GM23338 (cell line): ENCODE measurements at regions not wholly inside any gene's neighbourhood (a gene's known extent, or its start where the extent isn't known, plus 50 kb on each side); places are given as distances from the start of the nearest gene placed in this dataset.

Source experiments
- ATAC-seq: fragments of 200-7000 bp; cut with Tn5 transposase; 3 replicates; pipeline ENCODE4 v1.9.1; 2020
- DNase-seq: peaks from one replicate; pipeline ENCODE4 v3.0.0-alpha.2; 2015; ENCODE audit warnings: low spot score
- H2AFZ ChIP-seq: fragments of 200-600 bp; sonication (generic); 2 replicates; pipeline ENCODE4 v1.8.0; 2016; ENCODE audit warnings: antibody characterized with exemption, mild to moderate bottlenecking, moderate library complexity
- H3F3A ChIP-seq: fragments of 200-600 bp; sonication (generic); replicated peaks from 2 replicates; pipeline ENCODE4 v1.8.0; 2017; ENCODE audit warnings: antibody characterized with exemption, mixed run types, low read depth
- H3K27ac ChIP-seq: fragments of 200-600 bp; sonication (generic); 2 replicates; pipeline ENCODE4 v1.6.1; 2016; ENCODE audit warnings: low read depth
- H3K27me3 ChIP-seq: fragments of 200-600 bp; sonication (generic); 2 replicates; pipeline ENCODE4 v1.8.0; 2016; ENCODE audit warnings: mild to moderate bottlenecking, mixed run types, moderate library complexity; ENCODE audit not compliant: insufficient read depth
- H3K36me3 ChIP-seq: fragments of 200-600 bp; sonication (generic); 2 replicates; pipeline ENCODE4 v1.8.0; 2016; ENCODE audit warnings: mild to moderate bottlenecking; ENCODE audit not compliant: insufficient read depth
- H3K4me1 ChIP-seq: fragments of 200-600 bp; sonication (generic); 2 replicates; pipeline ENCODE4 v1.8.0; 2016; ENCODE audit warnings: mild to moderate bottlenecking, moderate library complexity; ENCODE audit not compliant: insufficient read depth
- H3K4me2 ChIP-seq: fragments of 200-600 bp; sonication (generic); 2 replicates; pipeline ENCODE4 v1.7.1; 2017; ENCODE audit warnings: mixed run types
- H3K4me3 ChIP-seq: fragments of 200-600 bp; sonication (generic); 2 replicates; pipeline ENCODE4 v1.6.1; 2016; ENCODE audit warnings: mixed run types
- H3K79me2 ChIP-seq: fragments of 200-600 bp; sonication (generic); replicated peaks from 2 replicates; pipeline ENCODE4 v1.8.0; 2017; ENCODE audit warnings: mild to moderate bottlenecking; ENCODE audit not compliant: insufficient read depth
- H3K9me2 ChIP-seq: fragments of 200-600 bp; sonication (generic); 2 replicates; pipeline ENCODE4 v1.8.0; 2017; ENCODE audit not compliant: insufficient read depth
- H4K20me1 ChIP-seq: fragments of 200-600 bp; sonication (generic); replicated peaks from 2 replicates; pipeline ENCODE4 v1.8.0; 2017; ENCODE audit warnings: mild to moderate bottlenecking; ENCODE audit not compliant: insufficient read depth
- H3K27ac Mint-ChIP-seq: 2 replicates; pipeline ENCODE4 v1.8.0; 2020; ENCODE audit warnings: inconsistent platforms, mild to moderate bottlenecking, moderate library complexity, mixed read lengths
- H3K27me3 Mint-ChIP-seq: 3 replicates; pipeline ENCODE4 v1.8.0; 2022; ENCODE audit warnings: low read depth, mild to moderate bottlenecking, moderate library complexity, mixed read lengths, inconsistent platforms; ENCODE audit not compliant: insufficient read depth, poor library complexity
- H3K36me3 Mint-ChIP-seq: 3 replicates; pipeline ENCODE4 v1.8.0; 2021; ENCODE audit warnings: low read depth, mild to moderate bottlenecking, inconsistent platforms, moderate library complexity, mixed read lengths
- H3K4me1 Mint-ChIP-seq: 3 replicates; pipeline ENCODE4 v1.8.0; 2020; ENCODE audit warnings: mild to moderate bottlenecking, inconsistent platforms, mixed read lengths
- H3K4me3 Mint-ChIP-seq: 3 replicates; pipeline ENCODE4 v1.8.0; 2021; ENCODE audit warnings: moderate library complexity, mild to moderate bottlenecking, inconsistent platforms, mixed read lengths
- H3K9me3 Mint-ChIP-seq: 3 replicates; pipeline ENCODE4 v1.8.0; 2020; ENCODE audit warnings: moderate library complexity, mild to moderate bottlenecking, inconsistent platforms, mixed read lengths
- CREB1 ChIP-seq: fragments of 250-450 bp; sonication (Bioruptor Pico); IDR thresholded peaks from 2 replicates; pipeline ENCODE4 v1.5.0; 2020; ENCODE audit warnings: low read depth, mild to moderate bottlenecking, moderate library complexity
- EZH2 ChIP-seq: fragments of 200-600 bp; sonication (generic); IDR thresholded peaks from one replicate; pipeline ENCODE4 v1.8.0; 2017; ENCODE audit warnings: antibody characterized with exemption, mild to moderate bottlenecking, low read depth; ENCODE audit not compliant: unreplicated experiment
- EZH2phosphoT487 ChIP-seq: fragments of 200-600 bp; sonication (generic); IDR thresholded peaks from one replicate; pipeline ENCODE4 v1.8.1; 2018; ENCODE audit warnings: antibody characterized with exemption; ENCODE audit not compliant: unreplicated experiment
- JUNB ChIP-seq: IDR thresholded peaks from one replicate; pipeline ENCODE4 v1.6.1; 2016; ENCODE audit warnings: antibody characterized with exemption; ENCODE audit not compliant: unreplicated experiment
- POLR2AphosphoS5 ChIP-seq: IDR thresholded peaks from 2 replicates; pipeline ENCODE4 v1.6.1; 2016; ENCODE audit warnings: antibody characterized with exemption, low read depth
- STAT1 ChIP-seq: IDR thresholded peaks from one replicate; pipeline ENCODE4 v1.6.1; 2016; ENCODE audit warnings: antibody characterized with exemption; ENCODE audit not compliant: unreplicated experiment
- ZNF331 ChIP-seq: fragments of 250-450 bp; sonication (Bioruptor Pico); IDR thresholded peaks from 2 replicates; pipeline ENCODE4 v1.5.0; 2020; ENCODE audit warnings: low read depth, mild to moderate bottlenecking, moderate library complexity
- TF ChIP-seq, protein P1 (sequence below): IDR thresholded peaks from one replicate; pipeline ENCODE4 v1.6.1; 2018; ENCODE audit warnings: antibody characterized with exemption; ENCODE audit not compliant: unreplicated experiment
- TF ChIP-seq, protein P2 (sequence below): IDR thresholded peaks from 2 replicates; pipeline ENCODE4 v1.6.1; 2016; ENCODE audit warnings: antibody characterized with exemption
- TF ChIP-seq, protein P3 (sequence below): fragments of 250-450 bp; sonication (Bioruptor Pico); IDR thresholded peaks from 2 replicates; pipeline ENCODE4 v1.5.0; 2020; ENCODE audit warnings: mild to moderate bottlenecking, moderate library complexity
- TF ChIP-seq, protein P4 (sequence below), 2 experiments: fragments of 200-600 bp in 1 of 2; sonication (generic) in 1 of 2; conservative IDR thresholded peaks; 2 replicates each; pipeline versions ENCODE4 v1.5.1 to v1.6.1; 2016 to 2017; ENCODE audit warnings: antibody characterized with exemption in 2 of 2, low read depth in 2 of 2, mild to moderate bottlenecking in 2 of 2, moderate library complexity in 1 of 2

DNA sequence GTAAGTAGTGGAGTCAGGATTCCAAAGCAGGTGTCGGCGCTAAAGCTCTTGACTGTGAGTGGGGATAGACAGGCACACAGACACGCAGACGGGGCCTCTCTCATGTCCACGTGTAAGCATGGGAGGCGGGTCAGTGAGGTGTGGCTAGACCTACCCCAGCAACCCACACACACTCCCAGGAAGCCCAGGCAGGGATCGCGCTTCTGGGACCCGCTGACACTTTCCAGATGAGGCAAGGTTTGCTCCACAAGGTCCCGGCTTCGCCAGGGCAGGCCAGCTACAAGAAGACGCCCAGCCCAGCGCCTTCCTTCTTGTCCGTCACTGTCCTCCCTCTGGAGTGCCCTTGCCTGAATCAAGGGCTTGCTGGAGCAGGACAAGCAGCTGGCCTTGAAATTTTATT, 213.8 kb upstream of the RPL38 start:
- Mint-ChIP-seq H3K27ac (no peak overlapping the region), H3K27me3 (peaks cover 1% of the 10 kb centered on the region), H3K36me3 (no peaks in the 10 kb centered on the region), H3K4me3 (no peak overlapping the region), H3K9me3 (no peaks in the 10 kb centered on the region), H3K4me1 (peaks cover 10% of the 10 kb centered on the region; the same call in 1 of the 3 replicates)
- DNase-seq (no peak), ATAC-seq (no peak)
- H3K4me2 ChIP-seq, result no peak overlapping the region
- no peaks in the 10 kb centered on the region for H3K79me2 ChIP-seq
- no peaks in the 10 kb centered on the region for H3F3A ChIP-seq
- H3K4me3 ChIP-seq, result no peak overlapping the region
- no peaks in the 10 kb centered on the region for H3K4me1 ChIP-seq
- H3K27me3 ChIP-seq, result no peaks in the 10 kb centered on the region
- H3K27ac ChIP-seq, result no peak overlapping the region
- no peak for TF ChIP-seq JUNB
- TF ChIP-seq, protein P1, sequence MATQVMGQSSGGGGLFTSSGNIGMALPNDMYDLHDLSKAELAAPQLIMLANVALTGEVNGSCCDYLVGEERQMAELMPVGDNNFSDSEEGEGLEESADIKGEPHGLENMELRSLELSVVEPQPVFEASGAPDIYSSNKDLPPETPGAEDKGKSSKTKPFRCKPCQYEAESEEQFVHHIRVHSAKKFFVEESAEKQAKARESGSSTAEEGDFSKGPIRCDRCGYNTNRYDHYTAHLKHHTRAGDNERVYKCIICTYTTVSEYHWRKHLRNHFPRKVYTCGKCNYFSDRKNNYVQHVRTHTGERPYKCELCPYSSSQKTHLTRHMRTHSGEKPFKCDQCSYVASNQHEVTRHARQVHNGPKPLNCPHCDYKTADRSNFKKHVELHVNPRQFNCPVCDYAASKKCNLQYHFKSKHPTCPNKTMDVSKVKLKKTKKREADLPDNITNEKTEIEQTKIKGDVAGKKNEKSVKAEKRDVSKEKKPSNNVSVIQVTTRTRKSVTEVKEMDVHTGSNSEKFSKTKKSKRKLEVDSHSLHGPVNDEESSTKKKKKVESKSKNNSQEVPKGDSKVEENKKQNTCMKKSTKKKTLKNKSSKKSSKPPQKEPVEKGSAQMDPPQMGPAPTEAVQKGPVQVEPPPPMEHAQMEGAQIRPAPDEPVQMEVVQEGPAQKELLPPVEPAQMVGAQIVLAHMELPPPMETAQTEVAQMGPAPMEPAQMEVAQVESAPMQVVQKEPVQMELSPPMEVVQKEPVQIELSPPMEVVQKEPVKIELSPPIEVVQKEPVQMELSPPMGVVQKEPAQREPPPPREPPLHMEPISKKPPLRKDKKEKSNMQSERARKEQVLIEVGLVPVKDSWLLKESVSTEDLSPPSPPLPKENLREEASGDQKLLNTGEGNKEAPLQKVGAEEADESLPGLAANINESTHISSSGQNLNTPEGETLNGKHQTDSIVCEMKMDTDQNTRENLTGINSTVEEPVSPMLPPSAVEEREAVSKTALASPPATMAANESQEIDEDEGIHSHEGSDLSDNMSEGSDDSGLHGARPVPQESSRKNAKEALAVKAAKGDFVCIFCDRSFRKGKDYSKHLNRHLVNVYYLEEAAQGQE, result no peak
- TF ChIP-seq POLR2AphosphoS5, result no peak
- TF ChIP-seq STAT1, result no peak
- no peak for TF ChIP-seq EZH2
- TF ChIP-seq, protein P2, sequence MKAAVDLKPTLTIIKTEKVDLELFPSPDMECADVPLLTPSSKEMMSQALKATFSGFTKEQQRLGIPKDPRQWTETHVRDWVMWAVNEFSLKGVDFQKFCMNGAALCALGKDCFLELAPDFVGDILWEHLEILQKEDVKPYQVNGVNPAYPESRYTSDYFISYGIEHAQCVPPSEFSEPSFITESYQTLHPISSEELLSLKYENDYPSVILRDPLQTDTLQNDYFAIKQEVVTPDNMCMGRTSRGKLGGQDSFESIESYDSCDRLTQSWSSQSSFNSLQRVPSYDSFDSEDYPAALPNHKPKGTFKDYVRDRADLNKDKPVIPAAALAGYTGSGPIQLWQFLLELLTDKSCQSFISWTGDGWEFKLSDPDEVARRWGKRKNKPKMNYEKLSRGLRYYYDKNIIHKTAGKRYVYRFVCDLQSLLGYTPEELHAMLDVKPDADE, result no peak
- TF ChIP-seq, protein P3, sequence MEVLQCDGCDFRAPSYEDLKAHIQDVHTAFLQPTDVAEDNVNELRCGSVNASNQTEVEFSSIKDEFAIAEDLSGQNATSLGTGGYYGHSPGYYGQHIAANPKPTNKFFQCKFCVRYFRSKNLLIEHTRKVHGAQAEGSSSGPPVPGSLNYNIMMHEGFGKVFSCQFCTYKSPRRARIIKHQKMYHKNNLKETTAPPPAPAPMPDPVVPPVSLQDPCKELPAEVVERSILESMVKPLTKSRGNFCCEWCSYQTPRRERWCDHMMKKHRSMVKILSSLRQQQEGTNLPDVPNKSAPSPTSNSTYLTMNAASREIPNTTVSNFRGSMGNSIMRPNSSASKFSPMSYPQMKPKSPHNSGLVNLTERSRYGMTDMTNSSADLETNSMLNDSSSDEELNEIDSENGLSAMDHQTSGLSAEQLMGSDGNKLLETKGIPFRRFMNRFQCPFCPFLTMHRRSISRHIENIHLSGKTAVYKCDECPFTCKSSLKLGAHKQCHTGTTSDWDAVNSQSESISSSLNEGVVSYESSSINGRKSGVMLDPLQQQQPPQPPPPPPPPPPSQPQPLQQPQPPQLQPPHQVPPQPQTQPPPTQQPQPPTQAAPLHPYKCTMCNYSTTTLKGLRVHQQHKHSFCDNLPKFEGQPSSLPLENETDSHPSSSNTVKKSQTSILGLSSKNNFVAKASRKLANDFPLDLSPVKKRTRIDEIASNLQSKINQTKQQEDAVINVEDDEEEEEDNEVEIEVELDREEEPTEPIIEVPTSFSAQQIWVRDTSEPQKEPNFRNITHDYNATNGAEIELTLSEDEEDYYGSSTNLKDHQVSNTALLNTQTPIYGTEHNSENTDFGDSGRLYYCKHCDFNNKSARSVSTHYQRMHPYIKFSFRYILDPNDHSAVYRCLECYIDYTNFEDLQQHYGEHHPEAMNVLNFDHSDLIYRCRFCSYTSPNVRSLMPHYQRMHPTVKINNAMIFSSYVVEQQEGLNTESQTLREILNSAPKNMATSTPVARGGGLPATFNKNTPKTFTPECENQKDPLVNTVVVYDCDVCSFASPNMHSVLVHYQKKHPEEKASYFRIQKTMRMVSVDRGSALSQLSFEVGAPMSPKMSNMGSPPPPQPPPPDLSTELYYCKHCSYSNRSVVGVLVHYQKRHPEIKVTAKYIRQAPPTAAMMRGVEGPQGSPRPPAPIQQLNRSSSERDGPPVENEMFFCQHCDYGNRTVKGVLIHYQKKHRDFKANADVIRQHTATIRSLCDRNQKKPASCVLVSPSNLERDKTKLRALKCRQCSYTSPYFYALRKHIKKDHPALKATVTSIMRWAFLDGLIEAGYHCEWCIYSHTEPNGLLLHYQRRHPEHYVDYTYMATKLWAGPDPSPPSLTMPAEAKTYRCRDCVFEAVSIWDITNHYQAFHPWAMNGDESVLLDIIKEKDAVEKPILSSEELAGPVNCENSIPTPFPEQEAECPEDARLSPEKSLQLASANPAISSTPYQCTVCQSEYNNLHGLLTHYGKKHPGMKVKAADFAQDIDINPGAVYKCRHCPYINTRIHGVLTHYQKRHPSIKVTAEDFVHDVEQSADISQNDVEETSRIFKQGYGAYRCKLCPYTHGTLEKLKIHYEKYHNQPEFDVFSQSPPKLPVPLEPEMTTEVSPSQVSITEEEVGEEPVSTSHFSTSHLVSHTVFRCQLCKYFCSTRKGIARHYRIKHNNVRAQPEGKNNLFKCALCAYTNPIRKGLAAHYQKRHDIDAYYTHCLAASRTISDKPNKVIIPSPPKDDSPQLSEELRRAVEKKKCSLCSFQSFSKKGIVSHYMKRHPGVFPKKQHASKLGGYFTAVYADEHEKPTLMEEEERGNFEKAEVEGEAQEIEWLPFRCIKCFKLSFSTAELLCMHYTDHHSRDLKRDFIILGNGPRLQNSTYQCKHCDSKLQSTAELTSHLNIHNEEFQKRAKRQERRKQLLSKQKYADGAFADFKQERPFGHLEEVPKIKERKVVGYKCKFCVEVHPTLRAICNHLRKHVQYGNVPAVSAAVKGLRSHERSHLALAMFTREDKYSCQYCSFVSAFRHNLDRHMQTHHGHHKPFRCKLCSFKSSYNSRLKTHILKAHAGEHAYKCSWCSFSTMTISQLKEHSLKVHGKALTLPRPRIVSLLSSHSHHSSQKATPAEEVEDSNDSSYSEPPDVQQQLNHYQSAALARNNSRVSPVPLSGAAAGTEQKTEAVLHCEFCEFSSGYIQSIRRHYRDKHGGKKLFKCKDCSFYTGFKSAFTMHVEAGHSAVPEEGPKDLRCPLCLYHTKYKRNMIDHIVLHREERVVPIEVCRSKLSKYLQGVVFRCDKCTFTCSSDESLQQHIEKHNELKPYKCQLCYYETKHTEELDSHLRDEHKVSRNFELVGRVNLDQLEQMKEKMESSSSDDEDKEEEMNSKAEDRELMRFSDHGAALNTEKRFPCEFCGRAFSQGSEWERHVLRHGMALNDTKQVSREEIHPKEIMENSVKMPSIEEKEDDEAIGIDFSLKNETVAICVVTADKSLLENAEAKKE (CRISPR knock-in tag), result no peak
- no peak for TF ChIP-seq EZH2phosphoT487
- TF ChIP-seq ZNF331 (CRISPR knock-in tag), result no peak
- TF ChIP-seq, protein P4, sequence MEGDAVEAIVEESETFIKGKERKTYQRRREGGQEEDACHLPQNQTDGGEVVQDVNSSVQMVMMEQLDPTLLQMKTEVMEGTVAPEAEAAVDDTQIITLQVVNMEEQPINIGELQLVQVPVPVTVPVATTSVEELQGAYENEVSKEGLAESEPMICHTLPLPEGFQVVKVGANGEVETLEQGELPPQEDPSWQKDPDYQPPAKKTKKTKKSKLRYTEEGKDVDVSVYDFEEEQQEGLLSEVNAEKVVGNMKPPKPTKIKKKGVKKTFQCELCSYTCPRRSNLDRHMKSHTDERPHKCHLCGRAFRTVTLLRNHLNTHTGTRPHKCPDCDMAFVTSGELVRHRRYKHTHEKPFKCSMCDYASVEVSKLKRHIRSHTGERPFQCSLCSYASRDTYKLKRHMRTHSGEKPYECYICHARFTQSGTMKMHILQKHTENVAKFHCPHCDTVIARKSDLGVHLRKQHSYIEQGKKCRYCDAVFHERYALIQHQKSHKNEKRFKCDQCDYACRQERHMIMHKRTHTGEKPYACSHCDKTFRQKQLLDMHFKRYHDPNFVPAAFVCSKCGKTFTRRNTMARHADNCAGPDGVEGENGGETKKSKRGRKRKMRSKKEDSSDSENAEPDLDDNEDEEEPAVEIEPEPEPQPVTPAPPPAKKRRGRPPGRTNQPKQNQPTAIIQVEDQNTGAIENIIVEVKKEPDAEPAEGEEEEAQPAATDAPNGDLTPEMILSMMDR (conservative IDR thresholded peaks at IDR 0.05; ENCODE audit: low read depth in 2 of 2), result no peak
- TF ChIP-seq CREB1, result no peak
- H3K36me3 ChIP-seq, result no peaks in the 10 kb centered on the region
- H3K9me2 ChIP-seq, result no peaks in the 10 kb centered on the region
- H2AFZ ChIP-seq, result no peak overlapping the region
- no peaks in the 10 kb centered on the region for H4K20me1 ChIP-seq
